Right lobe of liver (tissue), 4 donors: ENCODE measurements at regions not wholly inside any gene's neighbourhood (a gene's known extent, or its start where the extent isn't known, plus 50 kb on each side); places are given as distances from the start of the nearest gene placed in this dataset.

Experiments
- CTCF ChIP-seq, 4 donors: fragments of 200-600 bp in 3 of 4; fragments of 450-650 bp in 1 of 4; IDR thresholded peaks; one replicate each; pipeline versions ENCODE4 v1.5.1 to v1.8.0; 2016 to 2022; ENCODE audit warnings: antibody characterized with exemption in 4 of 4, mild to moderate bottlenecking in 2 of 4
- POLR2A ChIP-seq: fragments of 450-650 bp; IDR thresholded peaks from one replicate; pipeline ENCODE4 v1.6.1; 2017; ENCODE audit warnings: antibody characterized with exemption, mild to moderate bottlenecking
- donor health status: DM: no; HTN: no; CAD: no.
- donor health status: DM: no; HTN: no; CAD: no.
- donor health status: DM: no; HTN: yes; CAD: no.

GRCh38 chr6:150711061-150711460 is 111.4 kb downstream of the PLEKHG1 start:
- no peak for TF ChIP-seq CTCF (IDR thresholded peaks at IDR 0.05)
- no peak for TF ChIP-seq POLR2A
